GM12878 (cell line): ENCODE measurements at regions not wholly inside any gene's neighbourhood (a gene's known extent, or its start where the extent isn't known, plus 50 kb on each side); places are given as distances from the start of the nearest gene placed in this dataset.

ENCODE experiments used
- CTCF ChIP-seq, 3 experiments: IDR thresholded peaks in 2 of 3; conservative IDR thresholded peaks in 1 of 3; 2 replicates each; pipeline ENCODE4 v1.5.1; 2011; ENCODE audit warnings: low read depth in 3 of 3, low read length in 3 of 3, mild to moderate bottlenecking in 3 of 3, control low read depth in 2 of 3, moderate library complexity in 2 of 3, inconsistent platforms in 1 of 3, mixed read lengths in 1 of 3; ENCODE audit not compliant: control insufficient read depth in 2 of 3, insufficient read depth in 1 of 3; ENCODE audit errors: extremely low read depth in 1 of 3
- FOXM1 ChIP-seq: IDR thresholded peaks from 2 replicates; pipeline ENCODE4 v1.6.1; 2012; ENCODE audit warnings: low read depth, mild to moderate bottlenecking, inconsistent platforms, low read length, moderate library complexity
- MAX ChIP-seq: IDR thresholded peaks from 2 replicates; pipeline ENCODE4 v1.6.1; 2012; ENCODE audit warnings: low read depth, low read length, improper control_type of control experiment
- MXI1 ChIP-seq: fragments of 150-350 bp; IDR thresholded peaks from 2 replicates; pipeline ENCODE4 v1.6.1; 2011; ENCODE audit warnings: low read depth, mild to moderate bottlenecking, inconsistent platforms, low read length, improper control_type of control experiment
- POLR2A ChIP-seq: IDR thresholded peaks from 2 replicates; pipeline ENCODE4 v1.6.1; 2011; ENCODE audit warnings: low read depth, mild to moderate bottlenecking, low read length
- POLR2AphosphoS5 ChIP-seq: IDR thresholded peaks from 2 replicates; pipeline ENCODE4 v1.6.1; 2011; ENCODE audit warnings: mild to moderate bottlenecking, low read length, inconsistent platforms
- ZBTB33 ChIP-seq: fragments of 450-650 bp; IDR thresholded peaks from 2 replicates; pipeline ENCODE4 v1.6.1; 2017; ENCODE audit warnings: mild to moderate bottlenecking

GRCh38 chr10:130834573-130834972 lies 476.9 kb downstream of the TCERG1L start:
- TF ChIP-seq FOXM1 (no peak), POLR2A (no peak), MXI1 (no peak), CTCF (IDR thresholded peaks at IDR 0.05 in 2 of 3, conservative IDR thresholded peaks at IDR 0.05 in 1 of 3; ENCODE audit: control insufficient read depth in 2 of 3, extremely low read depth in 1 of 3, insufficient read depth in 1 of 3, low read depth in 3 of 3, low read length in 3 of 3) (no peak), POLR2AphosphoS5 (no peak), MAX (no peak), ZBTB33 (no peak)
